Bone marrow (tissue), 2 donors: ENCODE measurements at regions not wholly inside any gene's neighbourhood (a gene's known extent, or its start where the extent isn't known, plus 50 kb on each side); places are given as distances from the start of the nearest gene placed in this dataset.

ENCODE experiments used
- DNase-seq, 2 donors: peaks; one replicate each; lab custom pipeline; 2025; lab: John Stamatoyannopoulos, UW

DNA sequence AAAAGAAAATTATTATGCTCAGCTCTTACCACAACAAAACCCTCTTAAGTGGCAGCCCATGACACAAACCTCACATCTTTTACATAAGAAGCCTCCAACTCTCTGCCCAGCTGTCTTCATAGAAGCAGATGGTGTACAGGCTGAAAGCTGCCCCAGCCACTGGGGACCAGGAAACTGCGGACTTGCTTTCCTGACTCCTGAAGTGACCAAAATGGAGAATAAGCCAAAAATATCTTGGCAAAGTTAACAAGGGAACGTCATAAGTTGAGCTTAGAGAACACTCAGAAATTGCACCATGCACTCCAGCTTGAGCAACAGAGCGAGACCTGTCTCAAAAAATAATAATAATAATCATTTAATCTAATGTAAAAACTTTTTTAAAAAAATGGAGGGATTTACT lies 160.3 kb upstream of the CDYL start:
- no peak for DNase-seq

DNA sequence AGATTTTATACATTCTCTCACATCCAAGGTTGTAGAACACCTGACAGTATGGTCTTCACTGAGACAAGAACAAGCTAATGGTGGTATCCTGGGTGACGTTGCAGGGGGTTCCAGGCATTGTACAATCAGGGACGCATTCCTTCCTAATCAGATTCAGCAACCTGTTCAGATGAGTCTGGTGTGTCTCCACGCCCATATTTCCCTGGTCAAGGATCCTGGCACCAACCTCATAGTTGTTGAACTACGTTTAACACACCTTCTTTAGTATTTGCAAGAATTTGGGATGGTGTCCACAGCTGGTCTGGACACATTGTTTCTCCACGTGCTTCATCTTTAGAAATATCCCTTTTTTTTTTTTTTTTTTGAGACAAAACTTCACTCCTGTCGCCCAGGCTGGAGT lies 161.0 kb upstream of the CDYL start:
- no peak for DNase-seq

DNA sequence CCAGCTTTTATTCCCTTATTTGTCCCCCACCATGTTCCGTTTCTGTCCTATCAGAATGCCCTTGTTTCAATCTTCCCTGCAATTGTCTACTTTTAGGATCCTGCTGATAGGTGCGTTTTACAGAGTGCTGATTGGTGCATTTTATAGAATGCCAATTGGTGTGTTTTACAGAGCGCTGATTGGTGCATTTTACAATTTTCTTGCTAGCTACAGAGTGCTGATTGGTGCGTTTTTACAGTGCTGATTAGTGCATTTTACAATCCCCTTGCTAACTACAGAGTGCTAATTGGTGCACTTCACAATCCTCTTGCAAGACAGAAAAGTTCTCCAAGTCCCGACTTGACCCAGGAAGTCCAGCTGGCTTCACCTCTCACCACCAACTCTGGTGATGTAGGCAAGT lies 161.6 kb upstream of the CDYL start:
- no peak for DNase-seq

DNA sequence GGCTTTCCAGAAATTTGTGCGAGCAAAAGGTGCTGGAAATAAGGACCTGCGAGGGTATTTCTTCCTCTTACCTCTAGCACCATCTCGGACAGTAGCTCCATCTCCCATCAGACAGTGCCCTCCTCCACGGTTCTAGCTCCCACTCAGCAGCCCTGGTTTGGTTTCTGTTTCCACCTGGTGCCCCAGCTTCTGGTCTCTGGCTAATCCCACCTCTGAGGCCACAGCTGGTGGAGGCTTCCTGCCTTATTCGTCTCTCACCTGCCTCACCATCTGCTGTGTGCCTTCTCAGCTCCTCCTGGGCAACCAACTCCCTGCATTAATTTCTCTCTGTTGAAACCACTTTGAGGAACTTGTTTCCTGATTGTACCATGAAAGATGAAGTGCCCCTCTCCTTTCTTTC lies 162.4 kb upstream of the CDYL start:
- no peak for DNase-seq

DNA sequence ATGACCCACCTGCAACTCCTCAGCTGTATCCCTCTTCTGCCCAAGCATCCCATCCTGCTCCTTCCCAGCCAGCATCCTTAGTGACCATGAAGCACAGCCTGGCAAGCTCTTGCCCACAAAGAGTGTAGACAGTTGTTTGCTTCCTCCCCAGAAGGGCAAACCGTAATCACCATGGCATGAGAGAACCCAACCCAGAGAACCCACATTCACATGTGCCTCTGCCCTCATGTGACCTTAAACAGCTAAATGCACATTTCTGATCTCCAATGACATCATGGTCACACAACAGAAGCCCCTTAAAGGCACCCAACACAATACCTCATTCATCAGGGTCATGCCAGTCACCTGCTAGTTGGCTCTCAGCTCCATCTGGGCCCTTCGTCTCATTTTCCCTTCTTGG lies 162.8 kb upstream of the CDYL start:
- DNase-seq = no peak

DNA sequence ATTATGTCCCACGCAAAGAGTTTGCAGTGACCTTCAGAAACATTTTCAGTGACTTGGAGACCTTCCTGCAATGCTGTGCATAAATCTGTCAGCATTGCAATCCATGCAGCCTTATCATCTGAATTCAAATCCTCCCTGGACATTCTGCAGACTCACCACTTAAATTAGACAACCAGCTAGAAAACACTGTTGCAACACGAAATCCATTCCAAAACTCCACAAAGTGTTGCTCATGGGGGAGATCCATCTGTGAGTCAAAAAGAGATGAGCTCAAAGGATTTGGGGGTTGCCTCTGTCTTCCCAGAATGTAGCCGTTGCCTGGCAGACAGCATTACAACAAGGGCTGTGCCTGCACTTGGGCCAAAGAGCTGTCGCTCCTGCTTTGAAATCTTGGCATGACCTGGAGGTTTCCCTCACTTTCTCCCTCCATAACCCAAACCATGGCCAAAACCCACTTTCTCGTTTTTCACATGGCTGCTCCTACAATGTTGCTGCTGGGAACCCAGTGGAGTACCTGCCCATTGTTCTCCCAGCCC lies 163.5 kb upstream of the CDYL start:
- no peak for DNase-seq

DNA sequence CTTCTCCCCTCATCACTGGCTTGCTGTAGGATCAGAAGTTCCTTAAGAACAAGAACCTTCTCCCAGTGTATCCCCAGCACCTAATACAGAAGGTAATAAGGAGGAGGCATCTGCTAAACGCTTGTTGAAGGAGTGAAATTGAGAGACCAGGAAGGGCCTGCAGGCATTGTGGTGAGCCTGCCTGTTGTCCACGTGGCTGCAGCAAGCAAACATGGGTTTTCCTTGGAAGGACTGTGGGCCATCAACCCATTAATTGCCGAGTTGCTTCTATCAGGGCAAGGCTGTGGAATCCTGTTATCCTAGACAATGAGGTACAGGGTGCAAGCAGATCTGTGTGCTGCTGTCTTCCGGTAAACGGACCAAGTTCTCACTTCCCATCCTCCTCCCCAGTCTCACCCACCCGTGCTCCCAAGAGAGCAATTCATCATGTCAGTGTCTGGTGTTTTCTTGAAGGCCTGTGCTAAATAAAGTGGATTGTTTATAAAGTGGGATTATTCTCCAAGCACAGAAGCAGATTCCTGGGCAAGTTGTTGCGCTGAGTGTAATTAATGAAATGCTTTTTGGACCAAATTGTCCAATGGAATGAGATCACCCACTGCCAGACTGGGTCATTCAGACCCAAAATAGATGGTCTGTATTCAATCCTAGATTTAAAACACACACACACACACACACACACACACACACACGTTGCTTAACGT lies 164.6 kb upstream of the CDYL start:
- no peak for DNase-seq

DNA sequence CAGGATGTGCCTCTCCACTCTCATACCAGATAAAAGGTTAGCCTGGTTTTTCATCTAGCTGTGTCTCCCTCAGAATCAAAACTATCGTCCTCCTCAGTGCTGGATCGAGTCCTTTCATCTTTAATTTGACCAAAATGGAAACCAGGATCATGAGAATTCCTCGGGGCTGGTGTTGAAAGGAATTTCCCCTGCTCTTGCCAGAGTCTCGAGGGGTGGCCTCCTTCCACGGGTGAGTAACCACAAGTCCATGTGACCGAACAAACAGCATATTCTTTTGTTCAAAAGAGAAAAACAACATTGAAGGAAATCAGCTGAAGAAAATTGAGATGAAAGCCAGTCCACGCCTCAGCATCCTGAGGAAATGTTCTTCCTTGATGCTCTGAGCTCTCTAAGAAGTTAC lies 165.9 kb upstream of the CDYL start:
- DNase-seq = no peak

DNA sequence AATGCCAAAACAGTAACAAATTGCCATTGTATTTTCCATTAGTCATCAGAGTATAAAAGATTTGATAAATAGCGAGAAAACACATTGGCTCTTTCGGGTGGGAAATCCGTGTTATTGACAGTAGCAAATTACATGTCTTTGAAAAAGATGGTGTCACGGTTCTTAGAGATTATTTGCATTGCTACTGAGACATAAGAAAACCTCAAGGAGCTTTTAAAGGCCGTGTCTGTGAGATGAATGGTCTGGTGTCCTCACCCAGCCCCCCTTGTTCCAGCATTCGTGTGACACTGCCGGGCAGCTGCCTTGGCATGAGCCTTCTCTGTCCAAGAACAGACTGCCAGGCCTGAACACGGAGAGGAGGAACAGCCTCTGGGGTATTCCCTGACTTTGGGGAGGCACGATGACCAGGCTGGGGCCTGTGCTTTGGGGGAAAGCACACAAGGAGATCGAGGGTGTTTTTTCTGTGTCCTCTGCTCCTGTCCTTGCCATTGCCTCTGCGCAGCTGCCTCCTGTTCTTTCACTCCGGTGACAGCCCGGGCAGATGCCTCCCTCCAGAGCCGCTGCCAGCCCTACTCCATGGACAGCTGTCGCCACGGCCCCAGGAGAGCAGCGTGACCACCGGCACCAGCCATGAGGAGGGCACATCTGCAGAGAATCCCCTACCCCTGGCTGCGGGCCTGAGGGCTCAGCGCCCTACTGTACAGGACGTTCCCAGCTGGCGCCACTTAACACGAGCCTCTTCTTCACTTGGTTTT lies 167.7 kb upstream of the CDYL start:
- no peak for DNase-seq

DNA sequence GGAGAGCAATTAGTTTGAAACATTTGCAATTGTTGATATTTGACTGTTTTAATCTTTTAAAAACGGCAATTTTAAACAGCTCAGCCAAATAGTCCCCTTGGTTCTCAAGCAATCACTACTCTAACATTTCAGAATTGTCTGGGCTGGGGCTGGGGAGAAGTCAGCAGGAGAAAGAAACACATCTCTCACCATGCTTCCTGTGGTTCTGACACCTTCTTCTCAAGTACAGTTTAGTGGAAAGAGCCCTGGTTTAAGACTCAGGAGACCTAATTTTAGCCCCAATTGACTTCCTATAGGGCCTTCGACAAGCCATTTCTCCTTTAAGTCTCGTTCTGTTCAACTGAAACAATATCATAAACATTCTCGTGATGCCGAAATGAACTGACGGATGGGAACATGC lies 168.4 kb upstream of the CDYL start:
- no peak for DNase-seq

DNA sequence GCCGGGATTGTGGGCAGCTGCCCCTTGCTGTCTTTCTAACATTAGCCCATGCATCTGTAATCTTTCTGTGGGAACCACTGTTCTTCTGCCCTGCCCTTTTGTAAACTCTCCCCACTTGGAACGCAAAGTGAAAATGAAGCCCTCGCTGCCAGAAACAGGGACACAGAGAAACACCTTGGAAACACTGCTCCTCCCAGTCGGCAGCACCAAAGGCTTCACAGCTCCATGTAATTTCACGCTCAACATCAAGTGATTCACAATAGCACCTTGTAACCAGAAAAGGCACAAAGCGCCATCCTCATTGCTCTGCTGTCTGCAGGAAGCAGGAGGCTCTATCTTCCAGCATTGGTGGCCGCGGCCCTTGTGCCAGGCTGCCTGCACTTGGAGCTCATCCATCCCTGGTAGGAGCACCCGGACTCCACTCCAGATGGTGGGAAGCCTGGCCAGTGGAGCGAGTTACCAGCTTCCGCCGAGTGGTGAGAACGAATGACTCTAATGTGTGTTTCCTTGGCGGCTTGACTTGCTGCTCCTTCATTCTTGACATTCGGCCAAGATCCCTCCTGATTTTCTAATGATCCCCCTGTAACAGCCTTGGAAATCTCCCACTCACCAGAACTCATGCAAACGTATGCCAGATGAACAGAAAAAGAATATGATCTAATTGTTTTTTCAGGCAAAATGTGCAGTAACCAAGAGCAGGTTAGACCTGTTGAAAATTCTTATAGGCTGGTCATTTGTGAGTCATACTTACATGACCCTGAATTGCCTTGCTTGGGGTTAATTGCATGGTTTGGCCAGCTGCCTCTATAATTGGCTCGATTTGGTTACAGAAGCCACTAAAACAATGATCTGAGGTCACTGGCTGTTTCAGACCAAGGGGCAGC lies 169.1 kb upstream of the CDYL start:
- DNase-seq = no peak

DNA sequence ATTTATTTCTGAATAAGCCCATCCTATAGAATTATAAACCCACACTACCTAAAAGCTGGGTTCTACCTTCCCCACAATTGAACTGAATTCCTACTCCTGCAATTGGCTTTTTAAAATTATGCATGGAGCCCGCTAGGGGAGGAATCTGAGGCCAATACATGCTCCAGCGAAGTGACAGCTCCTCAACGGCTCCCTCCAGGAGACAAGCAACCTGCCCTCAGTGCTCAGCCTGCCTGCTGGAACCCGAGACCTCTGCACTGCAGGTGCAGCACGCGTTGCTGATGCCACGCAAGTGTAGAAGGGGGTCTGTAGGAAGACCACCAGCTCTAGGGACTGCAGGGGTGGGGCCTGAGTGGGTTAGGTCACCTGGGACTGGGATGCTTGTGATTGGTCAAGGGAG lies 170.2 kb upstream of the CDYL start:
- DNase-seq = no peak

DNA sequence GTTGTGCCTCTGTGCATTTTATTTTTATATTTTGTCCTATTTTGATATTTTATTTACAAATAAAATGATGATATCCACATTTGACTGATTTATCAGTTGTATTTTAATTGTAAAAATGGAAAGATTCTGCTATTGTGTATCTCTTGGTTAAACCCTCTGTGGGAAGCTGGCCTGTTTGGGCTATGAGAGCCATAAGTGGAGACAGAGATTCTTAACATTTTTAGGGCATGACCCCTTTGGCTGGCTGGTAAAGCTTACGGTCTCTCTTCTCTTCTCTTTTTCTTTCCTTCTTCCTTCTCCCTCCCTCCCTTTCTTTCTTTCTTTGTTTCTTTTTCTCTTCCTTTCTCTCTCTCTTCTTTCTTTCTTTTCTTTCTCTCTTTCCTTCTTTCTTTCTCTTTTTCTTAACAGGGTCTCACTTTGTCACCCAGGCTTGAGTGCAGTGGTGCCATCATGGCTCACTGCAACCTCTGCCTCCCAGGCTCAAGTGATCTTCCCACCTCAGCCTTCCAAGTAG lies 172.3 kb upstream of the CDYL start:
- DNase-seq = no peak

DNA sequence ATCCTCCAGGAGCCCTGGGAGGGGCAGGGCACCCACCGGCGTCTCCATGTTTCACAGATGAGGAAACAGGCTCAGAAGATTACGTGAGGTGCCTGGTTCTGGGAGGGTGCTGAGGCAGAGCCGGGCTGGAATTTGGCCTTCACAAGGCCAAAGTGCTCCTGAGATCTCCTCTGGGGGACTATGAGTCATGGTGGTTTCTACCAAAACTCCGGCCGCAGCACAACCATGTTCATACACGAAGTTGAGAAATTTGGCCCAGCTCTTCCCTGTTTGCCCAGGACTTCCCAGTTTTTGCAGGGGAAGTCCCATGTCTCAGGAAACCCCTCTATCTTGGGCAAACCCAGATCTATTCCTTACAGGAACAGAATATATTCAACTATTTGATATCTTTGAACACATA lies 172.9 kb upstream of the CDYL start:
- DNase-seq = no peak

DNA sequence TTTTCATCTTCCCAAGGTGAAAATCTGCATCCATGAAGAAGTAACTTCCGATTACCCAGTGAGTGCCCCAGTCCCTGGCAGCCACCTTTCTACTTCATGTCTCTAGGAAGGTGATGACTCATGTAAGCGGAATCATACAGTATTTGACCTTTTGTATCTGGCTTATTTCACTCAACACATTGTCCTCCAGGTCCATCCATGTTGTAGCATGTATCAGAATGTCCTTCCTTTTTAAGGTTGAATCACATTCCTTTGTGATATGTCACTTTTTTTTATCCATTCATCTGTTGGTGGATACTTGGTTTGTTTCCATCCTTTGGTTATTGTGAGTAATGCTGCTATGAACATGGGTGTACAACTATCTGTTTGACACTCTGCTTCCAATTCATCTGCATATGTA lies 176.3 kb upstream of the CDYL start:
- DNase-seq = no peak

DNA sequence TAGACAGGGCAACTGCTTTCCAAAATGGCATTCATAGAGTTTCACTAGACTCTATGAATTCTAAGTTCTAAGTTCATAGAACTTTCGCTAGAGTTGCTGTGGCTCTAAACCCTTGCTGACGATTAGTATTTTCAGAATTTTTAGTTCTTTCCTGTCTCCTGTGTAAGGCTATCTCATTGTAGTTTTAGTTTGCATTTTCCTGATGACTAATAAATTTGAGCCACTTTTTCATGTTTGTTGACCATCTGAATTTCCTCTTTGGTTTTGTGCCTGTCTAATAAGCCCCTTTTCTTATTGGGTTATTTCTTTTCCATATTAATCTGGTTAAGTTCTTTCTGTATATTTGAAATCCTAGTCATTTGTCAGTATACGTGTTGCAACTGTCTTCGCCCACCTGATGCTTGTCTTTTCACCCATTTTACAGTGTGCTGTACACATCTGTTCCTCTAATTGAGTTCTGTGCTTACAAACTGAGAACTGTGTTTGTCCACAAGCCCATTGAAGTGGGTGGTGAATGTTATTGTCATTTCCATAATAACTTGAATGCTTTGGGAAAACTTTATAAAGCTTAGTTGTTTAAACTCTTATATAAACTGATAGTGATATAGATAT lies 177.7 kb upstream of the CDYL start:
- DNase-seq = no peak

DNA sequence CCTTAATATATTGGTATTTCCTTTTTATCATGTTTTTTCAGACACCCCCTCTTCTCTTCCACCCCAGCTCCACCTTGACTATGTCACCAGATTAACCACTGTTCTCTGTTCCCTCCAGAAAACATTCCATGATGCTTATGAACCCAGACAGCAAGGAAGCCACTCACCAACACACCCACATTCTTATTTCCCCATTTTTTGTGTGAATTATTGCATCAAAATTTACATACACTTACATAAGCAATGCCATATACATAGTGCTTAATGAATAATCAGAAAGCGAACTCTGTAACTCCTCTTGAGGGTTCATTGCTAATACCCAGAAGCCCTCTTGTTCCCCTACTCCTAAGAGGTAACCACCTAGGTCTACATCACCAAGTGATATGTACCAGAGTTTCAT lies 182.3 kb upstream of the CDYL start:
- DNase-seq = no peak

DNA sequence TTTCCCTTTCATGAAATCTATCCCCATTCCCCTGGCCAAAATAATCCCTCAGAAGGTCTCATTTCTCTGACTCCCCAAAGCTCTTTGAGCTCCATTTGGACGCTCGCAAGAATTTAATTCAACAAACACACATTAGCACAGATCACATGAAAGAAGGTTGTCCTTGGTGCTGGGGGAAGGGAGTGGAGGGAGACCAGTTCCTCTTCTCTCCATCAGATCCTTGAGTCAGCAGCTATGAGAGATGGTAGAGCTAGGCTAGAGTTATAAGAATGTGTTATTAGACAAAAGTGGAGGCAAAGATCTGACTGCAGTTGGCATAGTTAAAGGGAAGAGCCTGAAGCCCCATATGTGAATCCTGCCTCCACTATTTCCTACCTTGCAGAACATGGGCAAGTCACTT lies 184.2 kb upstream of the CDYL start:
- no peak for DNase-seq

DNA sequence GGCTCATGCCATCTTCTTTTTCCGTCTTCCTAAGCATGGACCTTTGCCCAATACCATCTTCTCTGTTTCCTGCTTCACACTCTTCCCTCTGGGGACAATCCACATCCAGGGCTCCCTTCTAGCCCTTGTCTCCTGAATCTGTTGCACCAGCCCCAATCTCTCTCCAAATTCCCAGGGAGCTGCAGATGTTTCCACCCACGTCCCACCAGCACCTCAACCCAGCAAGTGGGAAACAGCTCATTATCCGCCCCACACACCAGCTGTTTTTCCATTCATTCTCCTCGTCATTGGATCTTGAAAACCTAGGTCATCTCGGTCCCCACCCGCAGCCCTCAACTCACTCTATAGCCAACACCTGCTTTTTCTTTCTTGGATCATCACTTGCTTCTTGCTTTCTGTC lies 185.0 kb upstream of the CDYL start:
- no peak for DNase-seq

DNA sequence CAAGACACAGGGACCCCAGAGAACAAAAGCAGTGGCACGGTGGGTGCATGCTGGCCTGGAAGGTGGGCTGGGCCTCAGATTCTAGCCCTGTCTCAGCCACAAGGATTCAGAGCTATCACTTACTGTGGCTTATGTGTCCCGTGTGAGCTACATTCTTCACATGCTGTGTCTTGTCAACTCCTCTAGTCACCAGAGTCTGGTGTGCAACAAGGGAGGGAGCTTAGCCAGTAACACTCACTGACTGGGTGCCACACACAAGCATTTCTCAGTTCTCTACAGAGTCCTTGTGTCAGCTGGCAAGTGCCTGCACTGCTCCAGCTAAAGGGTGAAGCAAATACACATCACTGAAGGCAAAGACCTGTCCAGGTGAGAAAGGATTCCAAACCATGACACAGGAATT lies 186.9 kb upstream of the CDYL start:
- DNase-seq = no peak

DNA sequence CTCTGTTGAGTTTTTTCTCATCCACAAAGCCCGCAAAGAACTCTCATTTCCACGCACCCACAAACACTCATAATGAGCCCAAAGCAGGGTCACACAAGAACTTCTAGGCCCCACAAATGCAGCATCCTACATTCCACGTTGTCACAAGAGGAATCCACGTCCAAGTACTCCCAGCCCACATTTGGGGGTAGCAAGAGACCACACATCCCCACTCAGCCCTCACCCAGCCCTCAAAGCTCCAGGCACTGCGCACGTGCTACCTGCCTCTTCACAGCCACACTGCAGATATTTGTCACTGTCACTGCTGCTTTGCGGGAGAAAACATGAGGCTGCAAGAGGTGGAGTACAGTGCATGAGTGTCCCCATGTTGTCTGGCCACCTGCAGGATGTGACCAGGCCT lies 187.6 kb upstream of the CDYL start:
- no peak for DNase-seq

DNA sequence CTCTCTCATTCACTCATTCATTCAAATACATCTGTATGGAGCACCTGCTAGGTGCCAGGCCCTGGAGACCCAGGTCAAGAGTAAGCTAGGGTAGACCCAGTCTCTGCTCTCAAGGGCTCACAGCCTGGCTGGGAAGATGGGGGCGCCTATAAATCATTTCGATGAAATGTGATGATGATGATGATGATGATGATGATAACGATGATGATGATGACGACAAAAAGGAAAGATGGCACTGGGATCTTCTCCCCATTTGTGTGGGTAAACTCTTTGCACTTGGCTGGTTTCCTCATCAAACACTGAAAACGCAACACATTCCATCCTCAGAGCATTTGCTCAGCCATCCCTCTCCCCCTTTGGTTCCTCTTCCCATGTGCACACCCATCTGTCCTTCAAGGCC lies 188.0 kb upstream of the CDYL start:
- DNase-seq = no peak
